ENCODE measurements at regions not wholly inside any gene's neighbourhood (a gene's known extent, or its start where the extent isn't known, plus 50 kb on each side); places are given as distances from the start of the nearest gene placed in this dataset.

- H3K4me1 ChIP-seq (ENCODE audit: control insufficient read depth, insufficient read depth, low read length) = no peaks in the 10 kb centered on the region
- intact Hi-C loops (cut with micrococcal nuclease; ENCODE audit: unreplicated experiment) (no loop called here), in situ Hi-C loops (cut with MboI) (no loop called here)
- DNase-seq (ENCODE audit: low read depth, low spot score) (no peak), FAIRE-seq (no peak), ATAC-seq (no peak)
- H3K27ac ChIP-seq (ENCODE audit: control insufficient read depth, insufficient read depth) = no peak overlapping the region
- ChIA-PET POLR2A (no interaction called here), CTCF (interaction anchor here (1.2 kb wide), 1 partner anchor 21 kb away, joined by 4 read pairs; no protein-coding TSS in a partner anchor), RAD21 (ENCODE audit: unreplicated experiment) (interaction anchor here (0.8 kb wide), 1 partner anchor 109 kb away, joined by 3 read pairs; no protein-coding TSS in a partner anchor), SMC1A (ENCODE audit: uncharacterized antibody, unreplicated experiment) (no interaction called here)
- H3K9ac ChIP-seq (ENCODE audit: control insufficient read depth, insufficient read depth, low read length) = no peak overlapping the region
- H3K36me3 ChIP-seq (ENCODE audit: control insufficient read depth in 2 of 2, insufficient read depth in 2 of 2, low read length in 1 of 2) = no peaks in the 10 kb centered on the region
- no TSS peak for BruUV-seq (replicated peaks)
- WGBS (ENCODE audit: insufficient coverage, insufficient replicate concordance, low lambda C conversion rate, missing lambda C conversion rate) = 39% methylated on average over 7 of the region's 7 CpGs
- no peaks in the 10 kb centered on the region; a peak in 1 of 4 replicates for H3K27me3 ChIP-seq (replicated peaks in 1 of 2; ENCODE audit: control insufficient read depth in 2 of 2, insufficient read depth in 2 of 2, low read length in 1 of 2)
- H3K79me2 ChIP-seq (ENCODE audit: control insufficient read depth, insufficient read depth, low read length) = no peaks in the 10 kb centered on the region
- H2AFZ ChIP-seq (ENCODE audit: control insufficient read depth, low read depth, low read length) = no peak overlapping the region
- H3K4me2 ChIP-seq (ENCODE audit: control insufficient read depth, insufficient read depth) = no peak overlapping the region
- H3K9me3 ChIP-seq (replicated peaks; ENCODE audit: control insufficient read depth, insufficient read depth, low read length) = no peaks in the 10 kb centered on the region
- H4K20me1 ChIP-seq (ENCODE audit: control insufficient read depth, insufficient read depth) = no peaks in the 10 kb centered on the region
- H3K4me3 ChIP-seq = no peak overlapping the region
- TF ChIP-seq CREB1 (IDR thresholded peaks at IDR 0.05; ENCODE audit: low read depth) (no peak), SUPT20H (IDR thresholded peaks at IDR 0.05; ENCODE audit: borderline replicate concordance, control insufficient read depth, low read depth, low read length) (no peak), RAD51 (IDR thresholded peaks at IDR 0.05) (no peak), JUNB (IDR thresholded peaks at IDR 0.05) (no peak), FOXK2 (IDR thresholded peaks at IDR 0.05) (no peak), NR2C1 (IDR thresholded peaks at IDR 0.05) (no peak), CEBPB (IDR thresholded peaks at IDR 0.05; ENCODE audit: borderline replicate concordance in 1 of 2, low read depth in 2 of 2, low read length in 2 of 2) (no peak), ZZZ3 (IDR thresholded peaks at IDR 0.05; ENCODE audit: control insufficient read depth, insufficient read length, low read depth) (no peak), BMI1 (IDR thresholded peaks at IDR 0.05; ENCODE audit: borderline replicate concordance) (no peak), TCF7 (IDR thresholded peaks at IDR 0.05; ENCODE audit: borderline replicate concordance) (no peak), GATAD2B (conservative IDR thresholded peaks at IDR 0.05; ENCODE audit: low read depth) (no peak), STAT3 (IDR thresholded peaks at IDR 0.05; ENCODE audit: low read depth, low read length) (no peak), BCLAF1 (IDR thresholded peaks at IDR 0.05) (no peak), JUND (IDR thresholded peaks at IDR 0.05; ENCODE audit: low read depth, low read length) (no peak), CTCF (IDR thresholded peaks at IDR 0.05 in 2 of 3, conservative IDR thresholded peaks at IDR 0.05 in 1 of 3; ENCODE audit: control insufficient read depth in 2 of 3, extremely low read depth in 1 of 3, insufficient read depth in 1 of 3, low read depth in 3 of 3, low read length in 3 of 3) (no peak), TAF1 (IDR thresholded peaks at IDR 0.05; ENCODE audit: borderline replicate concordance, low read depth, low read length) (no peak)
- TF ChIP-seq, protein P1, sequence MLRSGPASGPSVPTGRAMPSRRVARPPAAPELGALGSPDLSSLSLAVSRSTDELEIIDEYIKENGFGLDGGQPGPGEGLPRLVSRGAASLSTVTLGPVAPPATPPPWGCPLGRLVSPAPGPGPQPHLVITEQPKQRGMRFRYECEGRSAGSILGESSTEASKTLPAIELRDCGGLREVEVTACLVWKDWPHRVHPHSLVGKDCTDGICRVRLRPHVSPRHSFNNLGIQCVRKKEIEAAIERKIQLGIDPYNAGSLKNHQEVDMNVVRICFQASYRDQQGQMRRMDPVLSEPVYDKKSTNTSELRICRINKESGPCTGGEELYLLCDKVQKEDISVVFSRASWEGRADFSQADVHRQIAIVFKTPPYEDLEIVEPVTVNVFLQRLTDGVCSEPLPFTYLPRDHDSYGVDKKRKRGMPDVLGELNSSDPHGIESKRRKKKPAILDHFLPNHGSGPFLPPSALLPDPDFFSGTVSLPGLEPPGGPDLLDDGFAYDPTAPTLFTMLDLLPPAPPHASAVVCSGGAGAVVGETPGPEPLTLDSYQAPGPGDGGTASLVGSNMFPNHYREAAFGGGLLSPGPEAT (IDR thresholded peaks at IDR 0.05; ENCODE audit: low read depth) = no peak
- TF ChIP-seq, protein P2, sequence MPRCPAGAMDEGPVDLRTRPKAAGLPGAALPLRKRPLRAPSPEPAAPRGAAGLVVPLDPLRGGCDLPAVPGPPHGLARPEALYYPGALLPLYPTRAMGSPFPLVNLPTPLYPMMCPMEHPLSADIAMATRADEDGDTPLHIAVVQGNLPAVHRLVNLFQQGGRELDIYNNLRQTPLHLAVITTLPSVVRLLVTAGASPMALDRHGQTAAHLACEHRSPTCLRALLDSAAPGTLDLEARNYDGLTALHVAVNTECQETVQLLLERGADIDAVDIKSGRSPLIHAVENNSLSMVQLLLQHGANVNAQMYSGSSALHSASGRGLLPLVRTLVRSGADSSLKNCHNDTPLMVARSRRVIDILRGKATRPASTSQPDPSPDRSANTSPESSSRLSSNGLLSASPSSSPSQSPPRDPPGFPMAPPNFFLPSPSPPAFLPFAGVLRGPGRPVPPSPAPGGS (IDR thresholded peaks at IDR 0.05; ENCODE audit: borderline replicate concordance, insufficient read depth, low read depth, low read length, poor library complexity, severe bottlenecking) = no peak
Measured at GRCh38 chr6:8240301-8240700, 138.0 kb upstream of the EEF1E1 start.
